ENCODE measurements at regions not wholly inside any gene's neighbourhood (a gene's known extent, or its start where the extent isn't known, plus 50 kb on each side); places are given as distances from the start of the nearest gene placed in this dataset.

- no peak overlapping the region for H2AFZ ChIP-seq (ENCODE audit: low read depth, low read length)
- no peak for DNase-seq (ENCODE audit: low read depth, low spot score)
Observed at GRCh38 chr2:196566961-196567666, 72.4 kb upstream of the CCDC150 start.

More at GRCh38 chr2:196566961-196567666, 72.4 kb upstream of the CCDC150 start:
- Histone ChIP-seq H3K27ac (ENCODE audit: insufficient read depth, low read depth, low read length) (no peak overlapping the region), H3K4me2 (ENCODE audit: insufficient read depth, low read length) (no peak overlapping the region), H3K9me1 (replicated peaks; ENCODE audit: control insufficient read depth, extremely low read depth, insufficient read depth, low read length) (no peaks in the 10 kb centered on the region), H3K4me1 (ENCODE audit: control insufficient read depth, extremely low read depth, insufficient read depth, low read length) (no peaks in the 10 kb centered on the region), H3K9ac (replicated peaks; ENCODE audit: extremely low read depth, insufficient read depth, low read length) (no peak overlapping the region), H3K36me3 (ENCODE audit: control insufficient read depth in 2 of 2, extremely low read depth in 1 of 2, insufficient read depth in 2 of 2, low read length in 2 of 2) (no peaks in the 10 kb centered on the region), H3K4me3 (replicated peaks in 1 of 3; ENCODE audit: insufficient read depth in 1 of 3, low read depth in 1 of 3, low read length in 3 of 3) (no peak overlapping the region), H3K9me3 (replicated peaks; ENCODE audit: control insufficient read depth, insufficient read depth, low read length) (no peaks in the 10 kb centered on the region), H3K27me3 (ENCODE audit: control insufficient read depth in 2 of 2, insufficient read depth in 2 of 2, low read length in 2 of 2) (peaks cover 1 to 6% of the 10 kb centered on the region in 2 experiments), H4K20me1 (replicated peaks; ENCODE audit: control insufficient read depth, extremely low read depth, insufficient read depth, low read length) (no peaks in the 10 kb centered on the region), H3K79me2 (ENCODE audit: control insufficient read depth, insufficient read depth, low read length) (no peaks in the 10 kb centered on the region)
- no peak for TF ChIP-seq GATA2 (IDR thresholded peaks at IDR 0.05; ENCODE audit: insufficient read depth, insufficient read length, low read depth, low read length)
- TF ChIP-seq POLR2AphosphoS5 (IDR thresholded peaks at IDR 0.05; ENCODE audit: insufficient read depth, low read depth, low read length): no peak
- TF ChIP-seq JUN (IDR thresholded peaks at IDR 0.05; ENCODE audit: borderline replicate concordance, insufficient read depth, insufficient read length, low read depth): no peak
- TF ChIP-seq EZH2 (IDR thresholded peaks at IDR 0.05; ENCODE audit: borderline replicate concordance, low read depth, low read length, severe bottlenecking): no peak
- no peak for TF ChIP-seq CTCF (IDR thresholded peaks at IDR 0.05; ENCODE audit: extremely low read depth in 1 of 2, insufficient read depth in 1 of 2, low read depth in 1 of 2, low read length in 2 of 2)
- ChIA-PET POLR2A (no interaction called here), CTCF (interaction anchor here (0.6 kb wide), 1 partner anchor 230 kb away, joined by 3 read pairs; no protein-coding TSS in a partner anchor)
- dilution Hi-C loops (cut with MboI; ENCODE audit: extremely low pct_ligation_motif_present, low sequenced_read_pairs) (no loop called here), intact Hi-C loops (cut with micrococcal nuclease) (no loop called here)
- no TSS peak for BruUV-seq (replicated peaks)
- no peak for FAIRE-seq

Data from endothelial cell of umbilical vein (primary cell).